ENCODE measurements at regions not wholly inside any gene's neighbourhood (a gene's known extent, or its start where the extent isn't known, plus 50 kb on each side); places are given as distances from the start of the nearest gene placed in this dataset.

- Mint-ChIP-seq H3K27ac (no peak overlapping the region), H3K27me3 (no peaks in the 10 kb centered on the region), H3K4me1 (ENCODE audit: low read depth) (no peaks in the 10 kb centered on the region), H3K4me3 (no peak overlapping the region), H3K9me3 (no peaks in the 10 kb centered on the region), H3K36me3 (ENCODE audit: low read depth) (no peaks in the 10 kb centered on the region)
- intact Hi-C loops (cut with micrococcal nuclease) = no loop called here
These were observed 1260.4 kb upstream of the ALCAM start for GRCh38 chr3:104106276-104106675.

- H3K27ac Mint-ChIP-seq = no peak overlapping the region
- no peak overlapping the region for H3K4me3 Mint-ChIP-seq
- peaks cover 8% of the 10 kb centered on the region for H3K9me3 Mint-ChIP-seq
- no peaks in the 10 kb centered on the region for H3K36me3 Mint-ChIP-seq (ENCODE audit: low read depth)
- intact Hi-C loops (cut with micrococcal nuclease) = no loop called here
- no peaks in the 10 kb centered on the region for H3K4me1 Mint-ChIP-seq (ENCODE audit: low read depth)
- H3K27me3 Mint-ChIP-seq = no peaks in the 10 kb centered on the region
These were observed 1258.2 kb upstream of the ALCAM start for GRCh38 chr3:104108522-104108921.

GRCh38 chr3:104126463-104126862 is 1240.2 kb upstream of the ALCAM start:
- intact Hi-C loops (cut with micrococcal nuclease) = no loop called here
- no peaks in the 10 kb centered on the region for H3K27me3 Mint-ChIP-seq

GRCh38 chr3:104126864-104127553 is 1239.7 kb upstream of the ALCAM start:
- H3K9me3 Mint-ChIP-seq = peaks cover 28% of the 10 kb centered on the region
- no peaks in the 10 kb centered on the region for H3K4me1 Mint-ChIP-seq (ENCODE audit: low read depth)
- no peaks in the 10 kb centered on the region for H3K27me3 Mint-ChIP-seq
- intact Hi-C loops (cut with micrococcal nuclease) = no loop called here
- H3K36me3 Mint-ChIP-seq (ENCODE audit: low read depth) = no peaks in the 10 kb centered on the region
- no peak overlapping the region for H3K27ac Mint-ChIP-seq
- no peak overlapping the region for H3K4me3 Mint-ChIP-seq

More at GRCh38 chr3:104126463-104126862, 1240.2 kb upstream of the ALCAM start:
- Mint-ChIP-seq H3K27ac (no peak overlapping the region), H3K36me3 (ENCODE audit: low read depth) (no peaks in the 10 kb centered on the region), H3K9me3 (peaks cover 28% of the 10 kb centered on the region), H3K4me1 (ENCODE audit: low read depth) (no peaks in the 10 kb centered on the region), H3K4me3 (no peak overlapping the region)

- Mint-ChIP-seq H3K27me3 (no peaks in the 10 kb centered on the region), H3K4me1 (ENCODE audit: low read depth) (no peaks in the 10 kb centered on the region), H3K4me3 (no peak overlapping the region), H3K9me3 (peaks cover 28% of the 10 kb centered on the region), H3K36me3 (ENCODE audit: low read depth) (no peaks in the 10 kb centered on the region), H3K27ac (no peak overlapping the region)
- intact Hi-C loops (cut with micrococcal nuclease) = no loop called here
These were observed 1238.9 kb upstream of the ALCAM start for GRCh38 chr3:104127830-104128229.

- peaks cover 19% of the 10 kb centered on the region for H3K9me3 Mint-ChIP-seq
- H3K27ac Mint-ChIP-seq = no peak overlapping the region
- H3K4me3 Mint-ChIP-seq = no peak overlapping the region
- no peaks in the 10 kb centered on the region for H3K36me3 Mint-ChIP-seq (ENCODE audit: low read depth)
- intact Hi-C loops (cut with micrococcal nuclease) = no loop called here
- no peaks in the 10 kb centered on the region for H3K4me1 Mint-ChIP-seq (ENCODE audit: low read depth)
- no peaks in the 10 kb centered on the region for H3K27me3 Mint-ChIP-seq
These were observed 1233.9 kb upstream of the ALCAM start for GRCh38 chr3:104132566-104133403.

- no peaks in the 10 kb centered on the region for H3K36me3 Mint-ChIP-seq (ENCODE audit: low read depth)
- H3K9me3 Mint-ChIP-seq = peaks cover 19% of the 10 kb centered on the region
- H3K27me3 Mint-ChIP-seq = no peaks in the 10 kb centered on the region
- no peaks in the 10 kb centered on the region for H3K4me1 Mint-ChIP-seq (ENCODE audit: low read depth)
- H3K27ac Mint-ChIP-seq = no peak overlapping the region
- intact Hi-C loops (cut with micrococcal nuclease) = no loop called here
- no peak overlapping the region for H3K4me3 Mint-ChIP-seq
These were observed 1233.1 kb upstream of the ALCAM start for GRCh38 chr3:104133630-104134029.

- H3K9me3 Mint-ChIP-seq = no peaks in the 10 kb centered on the region
- no peaks in the 10 kb centered on the region for H3K27me3 Mint-ChIP-seq
- no peaks in the 10 kb centered on the region for H3K4me1 Mint-ChIP-seq (ENCODE audit: low read depth)
- intact Hi-C loops (cut with micrococcal nuclease) = no loop called here
- no peaks in the 10 kb centered on the region for H3K36me3 Mint-ChIP-seq (ENCODE audit: low read depth)
- H3K4me3 Mint-ChIP-seq = no peak overlapping the region
- no peak overlapping the region for H3K27ac Mint-ChIP-seq
These were observed 1229.6 kb upstream of the ALCAM start for GRCh38 chr3:104137116-104137515.

GRCh38 chr3:104145164-104145563 is 1221.5 kb upstream of the ALCAM start:
- no peaks in the 10 kb centered on the region for H3K9me3 Mint-ChIP-seq
- intact Hi-C loops (cut with micrococcal nuclease) = no loop called here
- H3K27ac Mint-ChIP-seq = no peak overlapping the region

GRCh38 chr3:104149154-104149553 is 1217.6 kb upstream of the ALCAM start:
- no peak overlapping the region for H3K27ac Mint-ChIP-seq
- no peaks in the 10 kb centered on the region for H3K36me3 Mint-ChIP-seq (ENCODE audit: low read depth)
- H3K4me1 Mint-ChIP-seq (ENCODE audit: low read depth) = no peaks in the 10 kb centered on the region
- H3K27me3 Mint-ChIP-seq = no peaks in the 10 kb centered on the region
- no peak overlapping the region for H3K4me3 Mint-ChIP-seq
- no peaks in the 10 kb centered on the region for H3K9me3 Mint-ChIP-seq
- intact Hi-C loops (cut with micrococcal nuclease) = no loop called here

More at GRCh38 chr3:104145164-104145563, 1221.5 kb upstream of the ALCAM start:
- no peaks in the 10 kb centered on the region for H3K36me3 Mint-ChIP-seq (ENCODE audit: low read depth)
- H3K4me1 Mint-ChIP-seq (ENCODE audit: low read depth) = no peaks in the 10 kb centered on the region
- no peaks in the 10 kb centered on the region for H3K27me3 Mint-ChIP-seq
- H3K4me3 Mint-ChIP-seq = no peak overlapping the region

GRCh38 chr3:104150724-104151123 is 1216.0 kb upstream of the ALCAM start:
- Mint-ChIP-seq H3K27me3 (no peaks in the 10 kb centered on the region), H3K36me3 (ENCODE audit: low read depth) (no peaks in the 10 kb centered on the region), H3K27ac (no peak overlapping the region), H3K4me3 (no peak overlapping the region), H3K4me1 (ENCODE audit: low read depth) (no peaks in the 10 kb centered on the region), H3K9me3 (no peaks in the 10 kb centered on the region)
- intact Hi-C loops (cut with micrococcal nuclease) = no loop called here

- no peaks in the 10 kb centered on the region for H3K36me3 Mint-ChIP-seq (ENCODE audit: low read depth)
- peaks cover 13% of the 10 kb centered on the region for H3K9me3 Mint-ChIP-seq
- no peak overlapping the region for H3K4me3 Mint-ChIP-seq
- H3K27me3 Mint-ChIP-seq = no peaks in the 10 kb centered on the region
- no peak overlapping the region for H3K27ac Mint-ChIP-seq
- no peaks in the 10 kb centered on the region for H3K4me1 Mint-ChIP-seq (ENCODE audit: low read depth)
- intact Hi-C loops (cut with micrococcal nuclease) = no loop called here
These were observed 1211.8 kb upstream of the ALCAM start for GRCh38 chr3:104154896-104155295.

- Mint-ChIP-seq H3K27ac (no peak overlapping the region), H3K4me1 (ENCODE audit: low read depth) (no peaks in the 10 kb centered on the region), H3K36me3 (ENCODE audit: low read depth) (no peaks in the 10 kb centered on the region), H3K27me3 (no peaks in the 10 kb centered on the region), H3K9me3 (peaks cover 41% of the 10 kb centered on the region), H3K4me3 (no peak overlapping the region)
- intact Hi-C loops (cut with micrococcal nuclease) = no loop called here
These were observed 1200.8 kb upstream of the ALCAM start for GRCh38 chr3:104165866-104166265.

GRCh38 chr3:104168386-104168785 is 1198.3 kb upstream of the ALCAM start:
- Mint-ChIP-seq H3K4me1 (ENCODE audit: low read depth) (no peaks in the 10 kb centered on the region), H3K27ac (no peak overlapping the region), H3K27me3 (no peaks in the 10 kb centered on the region), H3K9me3 (peaks cover 57% of the 10 kb centered on the region), H3K36me3 (ENCODE audit: low read depth) (no peaks in the 10 kb centered on the region), H3K4me3 (no peak overlapping the region)
- intact Hi-C loops (cut with micrococcal nuclease) = no loop called here

Measured in dendritic cell treated with granulocyte-macrophage colony-stimulating factor and Interleukin-4, amounts not matched to agents 40 ng/mL and 50 ng/mL, for 4 days (primary cell).